RWPE2 (cell line): ENCODE measurements at regions not wholly inside any gene's neighbourhood (a gene's known extent, or its start where the extent isn't known, plus 50 kb on each side); places are given as distances from the start of the nearest gene placed in this dataset.

Experiments
- ATAC-seq: fragments of 200-7000 bp; cut with Tn5 transposase; 3 replicates; pipeline ENCODE4 v1.9.1; 2021; ENCODE audit warnings: low read depth
- DNase-seq: peaks from one replicate; pipeline ENCODE4 v3.0.0-alpha.2; 2020; ENCODE audit warnings: low spot score
- H3K27ac ChIP-seq: fragments of 450-650 bp; 2 replicates; pipeline ENCODE4 v1.5.1; 2017; ENCODE audit warnings: mild to moderate bottlenecking; ENCODE audit not compliant: poor library complexity, severe bottlenecking
- H3K27me3 ChIP-seq: fragments of 250-450 bp; sonication (Bioruptor Pico); 2 replicates; pipeline ENCODE4 v1.5.1; 2021; ENCODE audit warnings: mild to moderate bottlenecking, moderate library complexity; ENCODE audit not compliant: insufficient read depth, poor library complexity, severe bottlenecking
- H3K36me3 ChIP-seq: fragments of 250-450 bp; sonication (Bioruptor Pico); 2 replicates; pipeline ENCODE4 v1.5.1; 2020; ENCODE audit warnings: low read depth, mild to moderate bottlenecking, moderate library complexity
- H3K4me1 ChIP-seq: fragments of 250-450 bp; sonication (Bioruptor Pico); 2 replicates; pipeline ENCODE4 v1.5.1; 2021; ENCODE audit warnings: mild to moderate bottlenecking, moderate library complexity; ENCODE audit not compliant: insufficient read depth, poor library complexity, severe bottlenecking
- H3K4me3 ChIP-seq: fragments of 250-450 bp; sonication (Bioruptor Pico); 2 replicates; pipeline ENCODE4 v1.5.1; 2021; ENCODE audit warnings: mild to moderate bottlenecking, moderate library complexity; ENCODE audit not compliant: severe bottlenecking
- H3K9me3 ChIP-seq: fragments of 250-450 bp; sonication (Bioruptor Pico); 2 replicates; pipeline ENCODE4 v1.5.1; 2021; ENCODE audit warnings: mild to moderate bottlenecking, moderate library complexity; ENCODE audit not compliant: severe bottlenecking
- TF ChIP-seq, protein P1 (sequence below): fragments of 450-650 bp; IDR thresholded peaks from one replicate; pipeline ENCODE4 v1.5.1; 2017; ENCODE audit warnings: mild to moderate bottlenecking, moderate library complexity; ENCODE audit not compliant: poor library complexity, severe bottlenecking

DNA sequence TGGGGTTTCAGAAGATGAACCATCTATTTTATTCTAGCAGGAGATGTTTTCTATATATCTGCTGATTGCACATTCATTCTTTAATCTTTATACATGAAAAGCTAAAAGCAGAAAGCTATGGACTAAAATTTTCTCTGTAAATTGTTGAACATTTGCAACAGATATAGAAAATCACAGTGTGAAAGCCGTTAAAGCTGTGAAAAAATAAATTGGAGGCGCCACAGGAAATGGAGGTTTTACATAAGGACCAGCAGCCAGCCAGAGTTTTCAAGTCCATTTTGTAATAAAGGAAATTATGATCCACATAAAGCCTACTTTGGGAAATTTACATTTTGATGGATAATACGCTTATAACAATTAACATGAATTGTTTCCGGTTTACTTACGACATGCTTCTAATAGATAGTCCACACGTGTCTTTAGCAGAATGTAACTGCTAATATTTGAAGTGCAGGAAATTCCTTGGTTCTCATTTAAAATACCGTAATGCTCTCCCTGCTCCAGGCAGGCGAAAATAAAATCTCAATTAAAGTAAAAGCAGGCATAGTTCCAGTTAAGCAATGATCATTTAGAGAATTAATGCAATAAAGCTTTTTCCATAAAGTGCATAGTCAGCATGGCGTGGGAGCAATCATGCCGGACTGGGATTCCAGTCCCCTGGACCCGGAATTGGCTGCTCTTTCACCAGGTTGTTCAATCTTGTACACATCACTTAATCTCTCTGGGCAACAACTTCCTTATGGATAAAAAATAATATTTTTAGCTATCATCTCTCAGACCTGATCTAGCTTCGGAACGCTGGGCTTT is 445.4 kb downstream of the ZNF608 start:
- Histone ChIP-seq H3K4me3 (no peak overlapping the region), H3K4me1 (no peaks in the 10 kb centered on the region), H3K27ac (no peak overlapping the region), H3K27me3 (no peaks in the 10 kb centered on the region), H3K36me3 (no peaks in the 10 kb centered on the region), H3K9me3 (no peaks in the 10 kb centered on the region)
- TF ChIP-seq, protein P1, sequence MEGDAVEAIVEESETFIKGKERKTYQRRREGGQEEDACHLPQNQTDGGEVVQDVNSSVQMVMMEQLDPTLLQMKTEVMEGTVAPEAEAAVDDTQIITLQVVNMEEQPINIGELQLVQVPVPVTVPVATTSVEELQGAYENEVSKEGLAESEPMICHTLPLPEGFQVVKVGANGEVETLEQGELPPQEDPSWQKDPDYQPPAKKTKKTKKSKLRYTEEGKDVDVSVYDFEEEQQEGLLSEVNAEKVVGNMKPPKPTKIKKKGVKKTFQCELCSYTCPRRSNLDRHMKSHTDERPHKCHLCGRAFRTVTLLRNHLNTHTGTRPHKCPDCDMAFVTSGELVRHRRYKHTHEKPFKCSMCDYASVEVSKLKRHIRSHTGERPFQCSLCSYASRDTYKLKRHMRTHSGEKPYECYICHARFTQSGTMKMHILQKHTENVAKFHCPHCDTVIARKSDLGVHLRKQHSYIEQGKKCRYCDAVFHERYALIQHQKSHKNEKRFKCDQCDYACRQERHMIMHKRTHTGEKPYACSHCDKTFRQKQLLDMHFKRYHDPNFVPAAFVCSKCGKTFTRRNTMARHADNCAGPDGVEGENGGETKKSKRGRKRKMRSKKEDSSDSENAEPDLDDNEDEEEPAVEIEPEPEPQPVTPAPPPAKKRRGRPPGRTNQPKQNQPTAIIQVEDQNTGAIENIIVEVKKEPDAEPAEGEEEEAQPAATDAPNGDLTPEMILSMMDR, result no peak
- ATAC-seq, result no peak
- DNase-seq, result no peak

DNA sequence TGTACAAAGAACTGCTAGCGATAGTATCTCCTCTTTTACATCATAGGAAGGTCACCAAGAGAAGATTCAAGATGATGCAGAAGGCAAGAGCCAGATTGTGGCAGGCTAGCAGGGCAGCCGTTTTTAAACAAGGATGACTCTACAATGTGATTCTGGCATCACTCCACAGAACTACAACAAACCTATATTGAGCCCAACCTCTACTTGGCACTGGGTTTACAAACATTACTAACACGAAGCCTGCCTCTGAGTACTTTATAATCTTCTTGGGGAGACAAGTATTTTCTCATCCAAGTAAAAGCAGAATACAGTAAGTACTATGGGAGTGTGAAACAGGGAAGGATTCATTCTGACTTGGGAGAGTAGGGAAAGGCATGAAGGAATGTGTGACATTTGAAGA is 448.6 kb downstream of the ZNF608 start:
- ATAC-seq (no peak), DNase-seq (no peak)
- TF ChIP-seq, protein P1, result no peak
- Histone ChIP-seq H3K4me3 (no peak overlapping the region), H3K9me3 (no peaks in the 10 kb centered on the region), H3K27ac (no peak overlapping the region), H3K27me3 (no peaks in the 10 kb centered on the region), H3K36me3 (no peaks in the 10 kb centered on the region), H3K4me1 (no peaks in the 10 kb centered on the region)

DNA sequence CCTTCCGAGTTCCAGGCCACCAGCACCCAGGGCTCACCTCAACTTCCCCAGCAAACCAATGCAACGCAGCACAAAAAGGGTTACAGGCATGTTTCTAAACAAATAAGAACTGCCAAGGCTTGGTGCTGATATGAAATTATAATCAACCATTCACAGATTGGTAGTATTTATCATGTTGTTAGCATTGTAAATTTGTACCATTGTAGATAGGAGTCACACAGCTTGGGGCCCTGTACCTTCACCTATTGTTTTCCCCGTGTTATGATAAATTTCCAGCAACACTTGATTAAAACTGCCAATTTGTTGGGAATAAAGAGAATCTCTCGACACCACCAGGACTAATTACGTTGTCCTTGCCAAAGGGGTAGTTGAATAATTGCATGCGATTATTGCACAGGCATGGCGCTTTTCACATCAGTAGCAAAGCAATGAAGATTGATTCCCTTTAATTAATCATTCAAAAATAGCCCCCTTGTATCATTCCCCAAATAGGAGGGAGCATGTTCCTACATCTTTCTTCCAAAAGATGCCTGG is 454.1 kb downstream of the ZNF608 start:
- TF ChIP-seq, protein P1, result no peak
- H3K4me1 ChIP-seq, result no peaks in the 10 kb centered on the region
- H3K9me3 ChIP-seq, result no peaks in the 10 kb centered on the region
- no peaks in the 10 kb centered on the region for H3K36me3 ChIP-seq
- ATAC-seq (no peak), DNase-seq (no peak)
- no peak overlapping the region for H3K4me3 ChIP-seq
- H3K27ac ChIP-seq, result no peak overlapping the region
- H3K27me3 ChIP-seq, result no peaks in the 10 kb centered on the region

DNA sequence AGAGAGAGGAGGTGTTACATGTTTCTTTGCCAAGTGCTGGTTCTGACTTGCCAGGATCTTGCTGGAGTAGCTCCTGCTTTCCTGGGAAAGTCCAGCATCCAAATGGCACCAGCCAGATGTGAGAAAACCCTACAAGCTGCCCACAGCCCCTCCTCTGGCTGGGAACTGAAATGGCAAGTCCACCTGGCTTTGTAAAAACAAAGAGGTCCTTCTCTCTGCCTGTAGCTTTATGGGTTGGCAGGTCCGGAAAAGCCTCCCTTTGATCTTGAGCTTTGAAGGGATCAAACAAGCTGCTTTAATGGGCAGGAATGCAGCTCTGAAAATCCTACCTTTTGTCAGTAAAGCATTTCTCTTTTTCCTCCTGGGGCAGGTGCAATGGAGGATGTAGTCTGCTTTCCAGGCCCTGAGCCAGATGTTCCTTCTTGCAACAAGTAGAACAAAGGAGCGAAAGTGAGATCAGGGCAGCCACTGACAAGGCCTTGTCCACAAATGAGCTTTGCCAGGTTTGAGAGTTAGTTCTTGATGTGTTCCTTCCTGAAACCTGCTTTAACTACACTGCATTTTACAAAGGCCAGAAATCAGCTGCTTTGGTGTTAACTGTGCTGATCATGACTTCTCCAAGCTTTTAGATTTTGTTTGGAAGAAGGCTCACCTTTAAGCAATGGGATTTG is 456.7 kb downstream of the ZNF608 start:
- no peaks in the 10 kb centered on the region for H3K4me1 ChIP-seq
- H3K27me3 ChIP-seq, result no peaks in the 10 kb centered on the region
- TF ChIP-seq, protein P1, result no peak
- no peaks in the 10 kb centered on the region for H3K36me3 ChIP-seq
- no peak for DNase-seq
- no peak for ATAC-seq
- no peak overlapping the region for H3K4me3 ChIP-seq
- H3K27ac ChIP-seq, result no peak overlapping the region
- no peaks in the 10 kb centered on the region for H3K9me3 ChIP-seq
